ENCODE measurements at regions not wholly inside any gene's neighbourhood (a gene's known extent, or its start where the extent isn't known, plus 50 kb on each side); places are given as distances from the start of the nearest gene placed in this dataset.

- no peak for DNase-seq (ENCODE audit: low read depth)
Observed at GRCh38 chr4:13248621-13249298, 235.4 kb downstream of the RAB28 start.

DNA sequence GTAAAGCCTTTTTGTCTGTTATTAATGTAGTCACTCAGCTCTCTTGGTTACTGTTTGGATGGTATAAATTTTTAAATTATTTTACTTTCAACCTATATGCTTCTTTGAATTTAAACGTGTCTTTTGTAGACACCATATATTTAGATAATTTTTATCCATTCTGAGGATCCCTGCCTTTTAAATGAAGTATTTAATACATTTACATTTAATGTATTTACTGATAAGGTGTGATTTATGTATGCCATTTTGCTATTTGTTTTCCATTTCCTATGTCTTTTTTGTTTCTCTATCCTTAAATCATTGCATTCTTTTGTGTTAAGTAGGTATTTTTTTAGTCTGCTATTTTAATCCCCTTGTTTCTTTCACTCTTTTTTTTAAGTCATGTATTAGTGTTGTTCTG, 238.0 kb downstream of the RAB28 start:
- DNase-seq (ENCODE audit: low read depth): no peak

- DNase-seq (ENCODE audit: low read depth): no peak
Observed at GRCh38 chr4:13244444-13244843, 239.7 kb downstream of the RAB28 start.

DNA sequence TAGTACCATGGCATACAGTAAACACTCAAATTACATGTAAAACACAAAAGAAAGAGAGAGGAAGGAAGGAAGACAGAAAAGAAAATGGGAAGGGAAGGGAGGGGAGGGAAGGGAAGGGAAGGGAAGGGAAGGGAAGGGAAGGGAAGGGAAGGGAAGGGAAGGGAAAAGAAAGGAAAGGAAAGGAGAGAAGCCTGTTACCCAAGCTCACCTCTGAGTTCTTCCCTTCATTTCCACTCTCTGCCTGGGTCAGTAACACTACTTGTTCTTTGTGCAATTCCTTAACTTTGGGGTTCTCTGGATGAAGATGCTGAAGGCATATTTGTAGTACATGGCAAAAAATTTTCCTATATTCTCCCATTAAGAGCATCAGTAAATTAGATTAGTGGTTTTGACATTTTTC, 241.0 kb downstream of the RAB28 start:
- DNase-seq (ENCODE audit: low read depth): no peak

DNA sequence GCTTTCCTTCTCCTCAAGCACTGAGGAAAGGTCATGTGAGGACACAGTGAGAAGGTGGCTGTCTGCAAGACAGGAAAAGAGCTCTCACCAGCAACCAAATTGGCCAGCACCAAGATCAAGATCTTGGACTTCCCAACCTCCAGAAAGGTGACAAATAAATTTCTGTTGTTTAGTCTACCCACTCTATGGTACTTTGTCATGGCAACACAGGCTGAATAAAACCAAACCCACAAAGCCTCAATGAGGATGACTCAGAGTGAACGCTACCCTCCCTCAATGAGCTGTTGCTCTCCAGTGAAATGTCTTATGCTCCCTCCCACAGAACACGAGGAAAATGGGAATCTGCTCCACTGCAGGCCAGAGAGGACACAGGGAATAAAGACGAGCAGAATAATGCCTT, 244.1 kb downstream of the RAB28 start:
- no peak for DNase-seq (ENCODE audit: low read depth)

DNA sequence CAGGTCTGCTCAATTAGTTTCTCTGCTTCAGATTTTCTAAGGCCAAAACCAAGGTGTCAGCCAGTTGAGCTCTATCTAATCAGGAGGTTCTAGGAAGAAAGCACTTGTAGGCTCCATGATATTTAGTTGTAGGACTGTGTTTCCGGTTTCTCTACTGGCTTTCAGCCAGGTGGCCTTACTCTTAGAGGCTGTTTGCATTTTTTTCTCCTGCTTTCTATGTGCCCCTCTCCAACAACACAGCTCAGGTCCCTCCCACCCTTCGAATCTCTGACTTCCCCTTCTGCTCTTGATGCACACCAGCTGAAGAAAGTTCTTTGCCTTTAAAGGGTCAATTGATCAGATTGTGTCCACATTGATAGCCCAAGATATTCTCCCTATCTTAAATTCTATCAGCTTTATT, 245.2 kb downstream of the RAB28 start:
- no peak for DNase-seq (ENCODE audit: low read depth)

DNA sequence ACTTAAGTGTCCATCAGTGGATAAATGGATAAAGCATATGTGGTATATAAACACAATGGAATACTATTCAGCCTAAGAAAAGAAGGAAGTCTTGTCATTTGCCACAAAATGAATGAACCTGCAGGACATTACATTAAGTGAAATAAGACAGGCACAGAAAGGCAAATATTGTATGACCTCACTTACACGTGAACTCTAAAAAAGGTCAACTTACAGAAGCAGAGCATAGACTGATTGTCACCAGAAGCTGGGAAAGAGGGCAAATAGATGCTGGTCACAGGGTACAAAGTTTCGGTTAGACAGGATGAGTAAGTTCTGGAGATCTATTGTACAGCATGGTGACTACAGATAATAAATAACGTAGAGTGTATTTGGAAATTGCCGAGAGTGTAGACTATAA, 247.7 kb downstream of the RAB28 start:
- no peak for DNase-seq (ENCODE audit: low read depth)

DNA sequence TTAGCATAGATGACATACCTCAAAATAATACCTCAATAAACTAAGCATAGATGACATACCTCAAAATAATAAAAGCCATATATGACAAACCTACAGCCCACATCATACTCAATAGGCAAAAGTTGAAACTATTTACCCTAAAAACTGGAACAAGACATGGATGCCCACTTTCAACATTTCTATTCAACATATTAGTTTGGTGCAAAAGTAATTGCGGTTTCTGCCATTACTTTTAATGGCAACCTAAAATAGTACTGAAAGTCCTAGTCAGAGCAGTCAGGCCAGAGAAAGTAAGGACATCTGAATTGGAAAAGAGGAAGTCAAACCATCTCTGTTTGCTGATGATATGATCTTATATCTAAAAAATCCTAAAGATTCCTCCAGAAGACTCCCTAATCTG, 250.4 kb downstream of the RAB28 start:
- no peak for DNase-seq (ENCODE audit: low read depth)

- no peak for DNase-seq (ENCODE audit: low read depth)
Observed at GRCh38 chr4:13219971-13220370, 264.2 kb downstream of the RAB28 start.

- DNase-seq (ENCODE audit: low read depth): no peak
Observed at GRCh38 chr4:13218326-13218958, 265.7 kb downstream of the RAB28 start.

- no peak for DNase-seq (ENCODE audit: low read depth)
Observed at GRCh38 chr4:13215560-13215959, 268.6 kb downstream of the RAB28 start.

- DNase-seq (ENCODE audit: low read depth): no peak
Observed at GRCh38 chr4:13212936-13213335, 271.2 kb downstream of the RAB28 start.

GRCh38 chr4:13209600-13209999, 274.5 kb downstream of the RAB28 start:
- no peak for DNase-seq (ENCODE audit: low read depth)

GRCh38 chr4:13208558-13209193, 275.5 kb downstream of the RAB28 start:
- DNase-seq (ENCODE audit: low read depth): no peak

DNA sequence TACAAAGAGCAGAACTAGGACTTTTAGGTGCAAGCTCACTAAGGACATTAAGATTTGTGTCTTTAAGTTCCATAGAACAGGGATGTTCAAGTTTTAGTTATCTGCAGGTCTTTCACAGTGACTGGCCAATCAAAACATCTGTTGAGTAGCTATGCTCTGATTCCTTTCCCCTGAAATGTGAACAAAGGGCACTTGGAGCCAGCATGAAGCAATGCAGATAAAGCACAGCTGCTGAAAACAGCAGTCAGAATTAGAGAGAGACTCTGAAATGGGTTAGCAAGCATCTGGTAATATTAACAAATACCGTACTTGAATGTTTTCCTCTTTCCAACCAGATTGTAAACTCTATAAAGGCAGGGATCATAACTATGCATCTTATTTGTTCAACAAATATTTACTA, 276.9 kb downstream of the RAB28 start:
- no peak for DNase-seq (ENCODE audit: low read depth)

DNA sequence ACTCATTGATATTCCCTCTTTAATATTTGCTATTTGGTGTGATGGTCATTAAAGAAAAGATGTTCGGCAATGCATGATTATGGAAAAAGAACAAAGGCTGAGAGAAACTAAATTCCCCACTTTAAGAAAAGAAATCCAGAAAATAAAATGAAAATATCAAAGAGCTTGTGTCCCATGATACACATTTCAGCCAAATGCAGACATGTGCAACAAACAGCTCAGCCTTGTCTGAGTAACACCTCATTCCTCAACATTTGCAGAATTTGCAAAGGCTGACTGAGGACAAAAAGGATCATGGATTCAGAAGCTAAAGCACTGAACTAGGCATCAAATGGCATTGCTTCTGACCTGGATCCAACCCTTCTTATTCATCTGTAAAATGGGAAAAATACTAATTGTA, 281.0 kb downstream of the RAB28 start:
- DNase-seq (ENCODE audit: low read depth): no peak

- no peak for DNase-seq (ENCODE audit: low read depth)
Observed at GRCh38 chr4:13202701-13203100, 281.4 kb downstream of the RAB28 start.

- DNase-seq (ENCODE audit: low read depth): no peak
Observed at GRCh38 chr4:13201241-13201640, 282.9 kb downstream of the RAB28 start.

GRCh38 chr4:13196721-13197120, 287.4 kb downstream of the RAB28 start:
- no peak for DNase-seq (ENCODE audit: low read depth)

- no peak for DNase-seq (ENCODE audit: low read depth)
Observed at GRCh38 chr4:13193662-13194061, 290.5 kb downstream of the RAB28 start.

- DNase-seq (ENCODE audit: low read depth): no peak
Observed at GRCh38 chr4:13190093-13190721, 293.9 kb downstream of the RAB28 start.

- no peak for DNase-seq (ENCODE audit: low read depth)
Observed at GRCh38 chr4:13184199-13184598, 299.9 kb downstream of the RAB28 start.

DNA sequence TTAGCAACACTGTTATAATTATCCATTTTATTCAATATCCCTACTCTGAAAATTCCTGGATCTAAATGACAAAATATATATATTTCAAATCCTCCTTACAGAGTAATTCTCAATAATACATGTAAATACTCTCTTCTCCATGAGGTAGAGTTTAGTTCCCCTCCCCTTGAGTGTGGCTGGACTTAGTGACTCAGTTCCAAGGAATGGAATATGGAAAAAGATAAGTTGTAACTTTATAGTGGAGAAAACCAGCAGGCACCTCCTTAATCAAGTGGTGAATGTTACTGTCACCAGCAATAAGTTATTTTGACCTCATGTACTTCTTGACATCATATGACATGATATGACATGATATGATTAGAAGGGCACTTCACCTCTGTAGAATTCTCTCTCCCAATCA, 302.0 kb downstream of the RAB28 start:
- no peak for DNase-seq (ENCODE audit: low read depth)
